Uterus (tissue), 2 donors: ENCODE measurements at regions not wholly inside any gene's neighbourhood (a gene's known extent, or its start where the extent isn't known, plus 50 kb on each side); places are given as distances from the start of the nearest gene placed in this dataset.

Experiments used
- CTCF ChIP-seq, 4 experiments: fragments of 200-600 bp in 2 of 4; fragments of 450-650 bp in 2 of 4; sonication (generic) in 2 of 4; IDR thresholded peaks; one replicate each; pipeline ENCODE4 v1.5.1; 2016 to 2019; ENCODE audit warnings: antibody characterized with exemption in 4 of 4, mild to moderate bottlenecking in 2 of 4, moderate library complexity in 1 of 4
- POLR2A ChIP-seq, 2 donors: fragments of 450-650 bp; IDR thresholded peaks; one replicate each; pipeline ENCODE4 v1.6.1; 2016; ENCODE audit warnings: antibody characterized with exemption in 2 of 2, mild to moderate bottlenecking in 1 of 2, moderate library complexity in 1 of 2

DNA sequence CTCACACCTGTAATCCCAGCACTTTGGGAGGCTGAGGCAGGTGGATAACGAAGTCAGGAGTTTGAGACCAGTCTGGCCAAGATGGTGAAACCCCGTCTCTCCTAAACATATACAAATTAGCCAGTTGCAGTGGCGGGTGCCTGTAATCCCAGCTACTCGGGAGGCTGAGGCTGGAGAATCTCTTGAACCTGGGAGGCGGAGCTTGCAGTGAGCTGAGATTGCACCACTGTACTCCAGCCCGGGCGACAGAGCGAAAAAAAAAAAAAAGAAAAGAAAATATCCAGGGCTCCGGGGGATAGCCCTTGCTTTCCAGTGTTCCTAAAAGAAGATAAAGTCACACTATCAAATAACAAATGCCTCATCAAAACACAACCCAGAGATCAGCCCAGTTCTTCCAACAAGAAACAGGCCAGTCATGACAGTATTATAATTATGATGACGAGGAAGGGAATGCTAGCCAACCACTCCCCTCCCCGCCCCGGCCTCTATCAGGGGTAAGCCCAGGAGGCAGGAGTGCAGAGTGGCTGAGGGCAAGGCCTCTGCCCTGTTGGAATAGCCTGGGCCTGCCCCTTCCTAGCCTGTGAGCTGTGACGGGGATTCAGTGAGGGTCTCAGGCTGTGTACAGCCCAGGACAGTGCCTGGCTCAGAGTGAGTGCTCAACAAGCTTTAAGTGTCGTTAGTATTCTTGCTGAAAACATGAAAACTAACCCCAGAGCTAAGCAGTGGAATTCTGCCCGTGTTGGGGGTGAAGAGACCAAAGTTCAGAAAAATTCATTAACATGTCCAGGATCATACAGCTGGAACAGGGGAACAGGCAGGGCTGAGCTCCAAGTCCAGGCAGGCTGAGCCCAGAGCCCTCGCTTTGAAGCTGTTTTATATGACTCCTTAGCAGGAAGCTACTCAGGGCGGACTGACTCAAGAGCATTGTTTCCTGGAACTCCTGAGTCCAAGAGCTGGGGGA is 54.3 kb downstream of the FAM241B start:
- TF ChIP-seq CTCF (IDR thresholded peaks at IDR 0.05) (no peak), POLR2A (IDR thresholded peaks at IDR 0.05) (no peak)
